ENCODE measurements at regions not wholly inside any gene's neighbourhood (a gene's known extent, or its start where the extent isn't known, plus 50 kb on each side); places are given as distances from the start of the nearest gene placed in this dataset.

DNA sequence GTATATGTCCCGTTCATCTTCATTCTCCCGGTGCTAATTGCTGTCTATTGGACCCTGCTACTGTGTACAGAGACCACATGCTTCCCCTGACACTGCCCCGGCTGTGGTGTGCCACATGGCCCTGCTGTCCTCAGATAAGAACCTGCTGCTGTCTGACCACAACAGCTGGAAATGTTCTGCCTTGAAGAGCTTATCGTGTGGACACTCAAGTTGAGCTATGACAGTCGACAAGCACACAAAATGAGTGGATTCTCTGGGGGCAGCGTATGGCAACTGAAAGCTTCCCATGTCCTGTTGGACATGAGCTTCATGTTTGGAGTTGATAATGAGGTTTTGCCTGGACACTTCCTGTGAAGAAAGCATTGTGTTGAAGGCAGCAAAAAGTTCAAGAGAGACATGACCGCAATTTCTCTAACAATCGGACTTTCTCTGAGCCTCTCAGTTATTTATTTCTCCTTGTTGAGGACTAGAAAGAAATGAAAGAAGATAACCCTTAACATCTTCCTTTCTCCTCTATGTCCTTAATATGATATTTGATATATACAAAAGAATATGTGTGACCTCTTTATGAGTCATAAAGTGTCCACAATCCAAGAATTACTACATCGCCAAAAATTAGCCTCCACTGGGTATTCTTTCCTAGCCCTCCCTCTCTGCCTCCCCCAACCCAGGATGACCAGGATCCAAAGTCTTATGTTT lies 187.1 kb upstream of the TCF21 start:
- H3K36me3 ChIP-seq (ENCODE audit: control insufficient read depth, insufficient read depth, low read length) = no peaks in the 10 kb centered on the region
- intact Hi-C loops (cut with micrococcal nuclease) = loop anchor here (2.0 to 10.0 kb wide), 3 partner anchors 39 to 393 kb away; no protein-coding TSS in a partner anchor
- FAIRE-seq = peak; percentile 99
- TF ChIP-seq ZNF316 (IDR thresholded peaks at IDR 0.05) (peak; percentile 39), CHCHD3 (CRISPR knock-in tag; IDR thresholded peaks at IDR 0.05) (no peak), ETV6 (IDR thresholded peaks at IDR 0.05; ENCODE audit: borderline replicate concordance in 1 of 2, low read depth in 2 of 2, low read length in 1 of 2) (peak; percentile 28 to 91; a peak in 3 of 4 replicates), ETV6 (CRISPR knock-in tag; IDR thresholded peaks at IDR 0.05; ENCODE audit: borderline replicate concordance) (no peak), GATAD2A (IDR thresholded peaks at IDR 0.05) (0 out of 2 replicates have a peak, but pooled peaks have one; percentile 29), ZNF253 (CRISPR knock-in tag; conservative IDR thresholded peaks at IDR 0.05) (no peak), NRF1 (conservative IDR thresholded peaks at IDR 0.05 in 1 of 2, IDR thresholded peaks at IDR 0.05 in 1 of 2) (peak in 1 of 2 experiments; percentile 57; a peak in 2 of 4 replicates), TFAM (CRISPR knock-in tag; conservative IDR thresholded peaks at IDR 0.05) (no peak), ZNF217 (CRISPR knock-in tag; IDR thresholded peaks at IDR 0.05) (no peak), SIN3B (IDR thresholded peaks at IDR 0.05; ENCODE audit: low read depth) (no peak), NFE2 (IDR thresholded peaks at IDR 0.05; ENCODE audit: low read depth) (peak; percentile 58; the same call in 1 of the 2 replicates), ZZZ3 (IDR thresholded peaks at IDR 0.05) (no peak), TCF3 (CRISPR knock-in tag; IDR thresholded peaks at IDR 0.05) (peak; percentile 100)
- TF ChIP-seq, protein P1, sequence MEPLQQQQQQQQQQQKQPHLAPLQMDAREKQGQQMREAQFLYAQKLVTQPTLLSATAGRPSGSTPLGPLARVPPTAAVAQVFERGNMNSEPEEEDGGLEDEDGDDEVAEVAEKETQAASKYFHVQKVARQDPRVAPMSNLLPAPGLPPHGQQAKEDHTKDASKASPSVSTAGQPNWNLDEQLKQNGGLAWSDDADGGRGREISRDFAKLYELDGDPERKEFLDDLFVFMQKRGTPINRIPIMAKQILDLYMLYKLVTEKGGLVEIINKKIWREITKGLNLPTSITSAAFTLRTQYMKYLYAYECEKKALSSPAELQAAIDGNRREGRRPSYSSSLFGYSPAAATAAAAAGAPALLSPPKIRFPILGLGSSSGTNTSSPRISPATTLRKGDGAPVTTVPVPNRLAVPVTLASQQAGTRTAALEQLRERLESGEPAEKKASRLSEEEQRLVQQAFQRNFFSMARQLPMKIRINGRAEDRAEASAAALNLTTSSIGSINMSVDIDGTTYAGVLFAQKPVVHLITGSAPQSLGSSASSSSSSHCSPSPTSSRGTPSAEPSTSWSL (CRISPR knock-in tag; IDR thresholded peaks at IDR 0.05; ENCODE audit: borderline replicate concordance) = no peak
- TF ChIP-seq, protein P2, sequence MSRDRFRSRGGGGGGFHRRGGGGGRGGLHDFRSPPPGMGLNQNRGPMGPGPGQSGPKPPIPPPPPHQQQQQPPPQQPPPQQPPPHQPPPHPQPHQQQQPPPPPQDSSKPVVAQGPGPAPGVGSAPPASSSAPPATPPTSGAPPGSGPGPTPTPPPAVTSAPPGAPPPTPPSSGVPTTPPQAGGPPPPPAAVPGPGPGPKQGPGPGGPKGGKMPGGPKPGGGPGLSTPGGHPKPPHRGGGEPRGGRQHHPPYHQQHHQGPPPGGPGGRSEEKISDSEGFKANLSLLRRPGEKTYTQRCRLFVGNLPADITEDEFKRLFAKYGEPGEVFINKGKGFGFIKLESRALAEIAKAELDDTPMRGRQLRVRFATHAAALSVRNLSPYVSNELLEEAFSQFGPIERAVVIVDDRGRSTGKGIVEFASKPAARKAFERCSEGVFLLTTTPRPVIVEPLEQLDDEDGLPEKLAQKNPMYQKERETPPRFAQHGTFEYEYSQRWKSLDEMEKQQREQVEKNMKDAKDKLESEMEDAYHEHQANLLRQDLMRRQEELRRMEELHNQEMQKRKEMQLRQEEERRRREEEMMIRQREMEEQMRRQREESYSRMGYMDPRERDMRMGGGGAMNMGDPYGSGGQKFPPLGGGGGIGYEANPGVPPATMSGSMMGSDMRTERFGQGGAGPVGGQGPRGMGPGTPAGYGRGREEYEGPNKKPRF (IDR thresholded peaks at IDR 0.05; ENCODE audit: low read depth, low read length) = no peak
- TF ChIP-seq, protein P3, sequence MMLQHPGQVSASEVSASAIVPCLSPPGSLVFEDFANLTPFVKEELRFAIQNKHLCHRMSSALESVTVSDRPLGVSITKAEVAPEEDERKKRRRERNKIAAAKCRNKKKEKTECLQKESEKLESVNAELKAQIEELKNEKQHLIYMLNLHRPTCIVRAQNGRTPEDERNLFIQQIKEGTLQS (IDR thresholded peaks at IDR 0.05) = peak; percentile 57
- TF ChIP-seq, protein P3 (CRISPR knock-in tag; conservative IDR thresholded peaks at IDR 0.05) = peak; percentile 67; the same call in 1 of the 2 replicates
- TF ChIP-seq, protein P4, sequence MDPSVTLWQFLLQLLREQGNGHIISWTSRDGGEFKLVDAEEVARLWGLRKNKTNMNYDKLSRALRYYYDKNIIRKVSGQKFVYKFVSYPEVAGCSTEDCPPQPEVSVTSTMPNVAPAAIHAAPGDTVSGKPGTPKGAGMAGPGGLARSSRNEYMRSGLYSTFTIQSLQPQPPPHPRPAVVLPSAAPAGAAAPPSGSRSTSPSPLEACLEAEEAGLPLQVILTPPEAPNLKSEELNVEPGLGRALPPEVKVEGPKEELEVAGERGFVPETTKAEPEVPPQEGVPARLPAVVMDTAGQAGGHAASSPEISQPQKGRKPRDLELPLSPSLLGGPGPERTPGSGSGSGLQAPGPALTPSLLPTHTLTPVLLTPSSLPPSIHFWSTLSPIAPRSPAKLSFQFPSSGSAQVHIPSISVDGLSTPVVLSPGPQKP (CRISPR knock-in tag; IDR thresholded peaks at IDR 0.05) = no peak

More for the DNA sequence above, 187.1 kb upstream of the TCF21 start:
- Histone ChIP-seq H3K9ac (ENCODE audit: insufficient read depth in 1 of 2, low read depth in 2 of 2, low read length in 2 of 2) (peak overlapping the region in 1 of 2 experiments; percentile 59; a peak in 2 of 4 replicates), H3K9me1 (ENCODE audit: control insufficient read depth, insufficient read depth, low read length) (no peaks in the 10 kb centered on the region), H3K4me1 (replicated peaks in 1 of 2; ENCODE audit: control insufficient read depth in 2 of 2, insufficient read depth in 2 of 2, low read length in 2 of 2) (peaks cover 4 to 29% of the 10 kb centered on the region in 2 experiments; a peak in 4 of 5 replicates), H2AFZ (ENCODE audit: low read depth, low read length) (peak overlapping the region; percentile 82), H3K4me2 (ENCODE audit: insufficient read depth, low read length) (peak overlapping the region; percentile 64), H4K20me1 (replicated peaks; ENCODE audit: control insufficient read depth, insufficient read depth, low read length) (no peaks in the 10 kb centered on the region), H3K79me2 (ENCODE audit: control insufficient read depth, insufficient read depth, low read length) (no peaks in the 10 kb centered on the region), H3K4me3 (no peak overlapping the region), H3K9me3 (replicated peaks; ENCODE audit: control insufficient read depth, insufficient read depth, low read depth, low read length) (peaks cover 5% of the 10 kb centered on the region; the same call in 1 of the 2 replicates), H3K27me3 (ENCODE audit: control insufficient read depth in 2 of 2, insufficient read depth in 2 of 2, low read length in 2 of 2) (no peaks in the 10 kb centered on the region), H3K27ac (ENCODE audit: extremely low read depth, low read depth, low read length) (peak overlapping the region; percentile 85)
- no TSS peak for BruUV-seq (replicated peaks)
- in situ Hi-C loops (cut with MboI) = no loop called here
- DNase-seq (ENCODE audit: extremely low read depth in 1 of 4, low spot score in 3 of 4) (peak; percentile 81 to 97 (median 88)), ATAC-seq (peak; percentile 97)
- WGBS (ENCODE audit: insufficient coverage, low coverage, missing lambda C conversion rate) = 1% methylated on average over 9 of the region's 9 CpGs
- ChIA-PET CTCF (ENCODE audit: low intra/inter-chr PET ratio) (no interaction called here), POLR2A (interaction anchor here (0.6 to 1.0 kb wide), 3 partner anchors 13 to 442 kb away, joined by 3 to 4 read pairs (median 4); no protein-coding TSS in a partner anchor)

All from K562 (cell line).